ENCODE measurements at regions not wholly inside any gene's neighbourhood (a gene's known extent, or its start where the extent isn't known, plus 50 kb on each side); places are given as distances from the start of the nearest gene placed in this dataset.

- H3K4me3 ChIP-seq (ENCODE audit: low read length), result no peak overlapping the region
- TF ChIP-seq CTCF (conservative IDR thresholded peaks at IDR 0.05; ENCODE audit: low read depth, low read length), result no peak
- no peak for DNase-seq (ENCODE audit: low read depth)
Measured at GRCh38 chr6:137749696-137750211, 117.3 kb upstream of the TNFAIP3 start.

GRCh38 chr6:137750297-137750696 lies 116.8 kb upstream of the TNFAIP3 start:
- no peak for TF ChIP-seq CTCF (conservative IDR thresholded peaks at IDR 0.05; ENCODE audit: low read depth, low read length)
- no peak for DNase-seq (ENCODE audit: low read depth)
- H3K4me3 ChIP-seq (ENCODE audit: low read length), result no peak overlapping the region

DNA sequence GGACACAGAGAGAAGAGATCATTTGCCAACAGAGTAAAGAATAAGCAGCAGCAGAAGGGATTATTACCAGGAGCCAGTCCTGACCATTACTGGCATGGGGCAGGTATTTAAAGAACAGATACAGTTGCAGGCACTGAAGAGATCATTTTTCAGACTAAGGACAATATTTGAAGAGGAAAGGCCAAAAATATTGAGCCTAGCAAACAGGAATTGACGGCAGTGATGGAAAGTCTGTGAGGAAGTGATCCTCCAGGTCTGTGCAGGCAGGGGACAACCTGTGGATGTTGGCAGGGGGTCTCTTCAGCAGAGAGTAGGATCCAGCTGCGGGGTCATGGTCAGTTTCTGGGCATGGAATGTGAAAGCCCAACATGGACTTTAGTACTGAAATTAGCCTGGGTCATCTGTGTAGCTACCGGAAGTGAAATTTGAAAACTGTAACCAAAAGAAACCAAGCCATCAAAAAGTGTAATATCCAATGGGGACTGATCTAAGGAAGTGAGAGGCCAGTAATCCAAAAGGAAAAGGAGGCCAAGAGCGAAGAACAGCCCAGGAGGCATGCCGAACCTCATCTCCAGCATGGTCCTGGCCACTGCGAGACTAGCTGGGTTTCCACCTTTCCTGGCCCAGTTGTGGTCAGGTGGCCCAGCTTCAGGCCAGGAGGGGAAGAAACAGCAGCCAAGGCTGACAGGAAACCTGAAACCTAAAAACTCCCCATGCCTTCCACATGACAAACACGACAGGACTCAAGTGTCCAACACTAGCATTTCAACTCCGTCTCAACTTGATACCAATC lies 115.1 kb upstream of the TNFAIP3 start:
- H3K4me3 ChIP-seq (ENCODE audit: low read length), result no peak overlapping the region
- no peak for TF ChIP-seq CTCF (conservative IDR thresholded peaks at IDR 0.05; ENCODE audit: low read depth, low read length)
- DNase-seq (ENCODE audit: low read depth), result no peak

DNA sequence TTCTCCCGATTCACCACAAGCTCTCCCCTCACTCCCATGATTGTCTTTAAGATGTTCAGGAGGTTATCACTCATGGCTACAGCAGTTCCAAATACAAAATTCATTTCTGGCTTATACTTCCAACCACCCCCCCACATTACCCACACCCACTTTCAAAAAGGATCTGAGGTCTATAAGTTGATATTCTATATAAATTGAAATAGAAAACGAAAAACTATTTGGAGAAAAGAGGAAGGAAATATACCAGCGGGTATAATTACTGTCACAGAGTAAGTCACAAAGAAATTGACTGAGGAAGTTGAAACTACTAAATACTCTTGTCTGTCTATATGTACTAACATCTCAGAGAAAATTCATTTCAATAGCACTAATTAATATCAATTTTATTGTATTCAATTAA lies 112.7 kb upstream of the TNFAIP3 start:
- H3K4me3 ChIP-seq (ENCODE audit: low read length), result no peak overlapping the region
- no peak for DNase-seq (ENCODE audit: low read depth)

DNA sequence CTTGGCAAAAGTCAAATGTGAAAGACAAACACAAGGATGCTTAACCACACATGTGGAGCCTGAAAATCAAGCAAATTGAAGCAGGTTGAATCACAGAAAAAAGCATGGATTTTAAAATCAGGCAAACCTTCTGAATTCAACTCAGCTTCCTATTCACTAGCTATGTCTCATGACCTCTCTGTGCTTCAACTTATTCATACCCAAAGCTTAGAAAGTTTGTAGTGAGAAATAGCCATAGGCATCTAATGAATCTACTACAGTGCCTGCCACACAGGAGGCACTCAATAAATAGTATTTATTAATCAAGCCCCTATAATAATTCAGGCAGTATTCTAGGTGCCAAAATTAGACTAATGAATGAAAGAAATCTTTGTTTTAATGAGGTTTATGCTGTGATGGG lies 112.2 kb upstream of the TNFAIP3 start:
- no peak for DNase-seq (ENCODE audit: low read depth)
- no peak for TF ChIP-seq CTCF (conservative IDR thresholded peaks at IDR 0.05; ENCODE audit: low read depth, low read length)
- H3K4me3 ChIP-seq (ENCODE audit: low read length), result no peak overlapping the region

More for the DNA sequence above, 112.7 kb upstream of the TNFAIP3 start:
- TF ChIP-seq CTCF (conservative IDR thresholded peaks at IDR 0.05; ENCODE audit: low read depth, low read length), result no peak

DNA sequence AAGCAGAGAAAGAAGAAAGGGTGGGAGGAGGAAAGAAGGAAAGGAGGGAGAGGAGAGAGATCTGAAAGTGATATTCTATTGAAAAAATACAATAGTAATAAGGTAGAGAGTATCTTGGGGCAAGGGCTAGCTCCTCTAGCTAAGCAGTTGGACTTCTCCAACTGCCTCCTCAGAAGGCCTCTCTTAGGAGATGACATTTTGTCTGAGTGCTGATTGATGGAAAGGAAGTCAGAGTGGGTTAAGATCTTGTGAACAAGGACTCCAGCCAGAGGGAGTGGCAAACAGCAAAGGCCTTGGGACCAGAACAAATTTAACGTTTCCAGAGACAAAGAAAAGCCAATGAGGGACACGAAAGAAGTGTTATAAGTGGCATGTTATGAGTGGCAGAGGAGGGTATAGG lies 111.8 kb upstream of the TNFAIP3 start:
- TF ChIP-seq CTCF (conservative IDR thresholded peaks at IDR 0.05; ENCODE audit: low read depth, low read length), result no peak
- H3K4me3 ChIP-seq (ENCODE audit: low read length), result no peak overlapping the region
- DNase-seq (ENCODE audit: low read depth), result no peak

DNA sequence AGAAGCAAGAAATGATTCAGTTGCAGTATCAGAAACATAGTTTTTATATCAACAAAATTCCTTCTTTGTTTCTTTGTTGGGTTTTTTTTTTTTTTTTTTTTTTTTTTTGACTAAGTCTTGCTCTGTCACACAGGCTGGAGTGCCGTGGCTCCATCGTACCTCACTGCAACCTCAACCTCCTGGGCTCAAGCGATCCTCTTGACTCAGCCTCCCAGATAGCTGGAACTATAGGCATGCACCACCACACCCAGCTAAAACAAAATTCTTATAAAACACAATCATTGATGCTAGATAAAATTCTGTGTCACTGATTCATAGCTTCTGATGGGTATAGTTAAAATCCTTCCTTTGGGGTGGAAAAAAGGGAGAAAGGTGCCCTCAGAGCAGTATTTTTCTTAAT lies 110.3 kb upstream of the TNFAIP3 start:
- DNase-seq (ENCODE audit: low read depth), result no peak
- TF ChIP-seq CTCF (conservative IDR thresholded peaks at IDR 0.05; ENCODE audit: low read depth, low read length), result no peak

More for the DNA sequence above, 110.3 kb upstream of the TNFAIP3 start:
- H3K4me3 ChIP-seq (ENCODE audit: low read length), result no peak overlapping the region

Measured in retinal pigment epithelial cell (primary cell).